Progenitor cell of endocrine pancreas (in vitro differentiated cells): ENCODE measurements at regions not wholly inside any gene's neighbourhood (a gene's known extent, or its start where the extent isn't known, plus 50 kb on each side); places are given as distances from the start of the nearest gene placed in this dataset.

Experiments
- DNase-seq: peaks from one replicate; pipeline ENCODE4 v3.0.0; 2021; ENCODE audit warnings: low spot score; ENCODE audit not compliant: unreplicated experiment
- H3K27ac Mint-ChIP-seq: 2 replicates; pipeline ENCODE4 v1.8.0; 2021; ENCODE audit warnings: mild to moderate bottlenecking, moderate library complexity, mixed read lengths
- H3K27me3 Mint-ChIP-seq: 2 replicates; pipeline ENCODE4 v1.8.0; 2021; ENCODE audit warnings: mixed read lengths
- H3K36me3 Mint-ChIP-seq: 2 replicates; pipeline ENCODE4 v1.8.0; 2022; ENCODE audit warnings: mixed read lengths; ENCODE audit not compliant: insufficient read depth
- H3K4me1 Mint-ChIP-seq: 2 replicates; pipeline ENCODE4 v1.8.0; 2021; ENCODE audit warnings: low read depth, mixed read lengths
- H3K4me3 Mint-ChIP-seq: 2 replicates; pipeline ENCODE4 v1.8.0; 2021; ENCODE audit warnings: low read depth, mild to moderate bottlenecking, moderate library complexity, mixed read lengths
- H3K9me3 Mint-ChIP-seq: 2 replicates; pipeline ENCODE4 v1.8.0; 2021; ENCODE audit warnings: low read depth, mixed read lengths
- TF ChIP-seq, protein P1 (sequence below): fragments of 200-600 bp; sonication (generic); IDR thresholded peaks from one replicate; pipeline ENCODE4 v1.5.0; 2021; ENCODE audit warnings: antibody characterized with exemption, mild to moderate bottlenecking; ENCODE audit not compliant: unreplicated experiment

DNA sequence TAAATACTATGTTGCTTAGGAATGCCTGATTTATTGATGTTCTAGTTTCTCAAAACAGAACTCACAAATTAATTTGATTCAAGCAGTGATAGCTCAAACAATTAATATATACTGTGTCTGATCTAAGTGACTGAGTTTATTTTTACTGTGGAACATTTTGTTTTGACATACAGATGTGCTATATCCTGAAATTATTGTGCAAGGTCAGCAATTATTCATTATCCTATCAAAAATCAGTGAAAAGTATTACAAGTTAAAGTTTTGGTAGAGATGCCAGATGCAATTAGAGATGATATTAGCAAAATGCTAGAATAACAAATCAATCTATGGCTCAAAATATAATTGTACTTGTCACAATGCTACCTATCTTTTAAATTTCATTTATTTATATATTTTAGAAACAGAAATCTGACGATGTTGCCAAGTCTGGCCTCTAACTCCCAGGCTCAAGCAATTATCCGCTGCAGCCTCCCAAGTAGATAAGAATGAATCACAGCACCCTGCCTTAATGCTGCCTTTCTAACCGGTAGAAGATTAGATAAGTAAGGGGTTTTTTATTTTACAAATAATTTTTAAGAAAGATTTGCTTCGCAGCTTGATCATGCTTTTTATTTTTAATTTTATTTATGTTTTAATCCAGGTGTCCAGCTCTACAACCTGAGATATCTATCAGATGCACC, 825.5 kb upstream of the NDST4 start:
- Mint-ChIP-seq H3K4me3 (no peak overlapping the region), H3K9me3 (peaks cover 5% of the 10 kb centered on the region), H3K27ac (no peak overlapping the region), H3K36me3 (no peaks in the 10 kb centered on the region), H3K27me3 (no peaks in the 10 kb centered on the region), H3K4me1 (no peaks in the 10 kb centered on the region)
- TF ChIP-seq, protein P1, sequence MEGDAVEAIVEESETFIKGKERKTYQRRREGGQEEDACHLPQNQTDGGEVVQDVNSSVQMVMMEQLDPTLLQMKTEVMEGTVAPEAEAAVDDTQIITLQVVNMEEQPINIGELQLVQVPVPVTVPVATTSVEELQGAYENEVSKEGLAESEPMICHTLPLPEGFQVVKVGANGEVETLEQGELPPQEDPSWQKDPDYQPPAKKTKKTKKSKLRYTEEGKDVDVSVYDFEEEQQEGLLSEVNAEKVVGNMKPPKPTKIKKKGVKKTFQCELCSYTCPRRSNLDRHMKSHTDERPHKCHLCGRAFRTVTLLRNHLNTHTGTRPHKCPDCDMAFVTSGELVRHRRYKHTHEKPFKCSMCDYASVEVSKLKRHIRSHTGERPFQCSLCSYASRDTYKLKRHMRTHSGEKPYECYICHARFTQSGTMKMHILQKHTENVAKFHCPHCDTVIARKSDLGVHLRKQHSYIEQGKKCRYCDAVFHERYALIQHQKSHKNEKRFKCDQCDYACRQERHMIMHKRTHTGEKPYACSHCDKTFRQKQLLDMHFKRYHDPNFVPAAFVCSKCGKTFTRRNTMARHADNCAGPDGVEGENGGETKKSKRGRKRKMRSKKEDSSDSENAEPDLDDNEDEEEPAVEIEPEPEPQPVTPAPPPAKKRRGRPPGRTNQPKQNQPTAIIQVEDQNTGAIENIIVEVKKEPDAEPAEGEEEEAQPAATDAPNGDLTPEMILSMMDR: no peak
- no peak for DNase-seq

DNA sequence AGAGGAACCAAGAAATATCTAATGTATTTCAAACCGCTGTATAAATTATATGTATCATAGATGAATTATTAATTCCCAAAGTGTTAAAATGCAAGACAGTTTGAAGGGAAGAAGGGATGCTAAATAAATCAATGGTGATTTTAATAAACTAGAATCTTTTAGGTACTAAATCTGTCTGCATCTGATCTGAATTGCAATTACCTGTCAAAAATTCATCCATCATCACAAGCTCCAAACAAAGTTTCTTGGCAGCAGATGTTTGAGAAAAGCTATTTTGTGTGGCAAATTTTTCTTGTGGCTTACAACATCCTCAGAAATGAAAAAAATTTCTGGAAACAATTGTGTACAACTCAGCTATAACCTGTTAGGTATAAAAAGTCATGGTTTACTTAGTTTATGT, 816.0 kb upstream of the NDST4 start:
- DNase-seq: no peak
- no peaks in the 10 kb centered on the region for H3K27me3 Mint-ChIP-seq
- peaks cover 3% of the 10 kb centered on the region for H3K9me3 Mint-ChIP-seq
- H3K36me3 Mint-ChIP-seq: no peaks in the 10 kb centered on the region
- no peak overlapping the region for H3K27ac Mint-ChIP-seq
- TF ChIP-seq, protein P1: no peak
- no peak overlapping the region for H3K4me3 Mint-ChIP-seq
- H3K4me1 Mint-ChIP-seq: no peaks in the 10 kb centered on the region

- Mint-ChIP-seq H3K4me3 (no peak overlapping the region), H3K4me1 (no peaks in the 10 kb centered on the region), H3K9me3 (peaks cover 3% of the 10 kb centered on the region), H3K36me3 (no peaks in the 10 kb centered on the region), H3K27me3 (no peaks in the 10 kb centered on the region), H3K27ac (no peak overlapping the region)
- DNase-seq: no peak
- TF ChIP-seq, protein P1: no peak
Observed at GRCh38 chr4:115927382-115927781, 814.0 kb upstream of the NDST4 start.

- TF ChIP-seq, protein P1: no peak
- H3K9me3 Mint-ChIP-seq: peaks cover 3% of the 10 kb centered on the region
- H3K4me1 Mint-ChIP-seq: no peaks in the 10 kb centered on the region
- no peaks in the 10 kb centered on the region for H3K27me3 Mint-ChIP-seq
- H3K27ac Mint-ChIP-seq: no peak overlapping the region
- no peaks in the 10 kb centered on the region for H3K36me3 Mint-ChIP-seq
- H3K4me3 Mint-ChIP-seq: no peak overlapping the region
- no peak for DNase-seq
Observed at GRCh38 chr4:115923152-115923551, 809.7 kb upstream of the NDST4 start.

- TF ChIP-seq, protein P1: no peak
- no peak for DNase-seq
- H3K9me3 Mint-ChIP-seq: peaks cover 3% of the 10 kb centered on the region
- no peaks in the 10 kb centered on the region for H3K36me3 Mint-ChIP-seq
- H3K27ac Mint-ChIP-seq: no peak overlapping the region
- no peak overlapping the region for H3K4me3 Mint-ChIP-seq
- no peaks in the 10 kb centered on the region for H3K4me1 Mint-ChIP-seq
- H3K27me3 Mint-ChIP-seq: no peaks in the 10 kb centered on the region
Observed at GRCh38 chr4:115920637-115921036, 807.2 kb upstream of the NDST4 start.
